ENCODE measurements at regions not wholly inside any gene's neighbourhood (a gene's known extent, or its start where the extent isn't known, plus 50 kb on each side); places are given as distances from the start of the nearest gene placed in this dataset.

GRCh38 chr5:34586117-34586885, 69.8 kb upstream of the RAI14 start:
- Mint-ChIP-seq H3K9me3 (ENCODE audit: low read depth) (peaks cover 3% of the 10 kb centered on the region), H3K4me1 (ENCODE audit: low read depth) (peaks cover 30% of the 10 kb centered on the region), H3K4me3 (ENCODE audit: unreplicated experiment) (no peak overlapping the region), H3K27me3 (ENCODE audit: low read depth) (no peaks in the 10 kb centered on the region), H3K27ac (ENCODE audit: unreplicated experiment) (peak overlapping the region; percentile 86), H3K36me3 (ENCODE audit: low read depth) (peaks cover 3% of the 10 kb centered on the region)
- TF ChIP-seq CTCF (IDR thresholded peaks at IDR 0.05), result no peak
- DNase-seq (ENCODE audit: low spot score), result no peak

GRCh38 chr5:34587355-34588241, 68.5 kb upstream of the RAI14 start:
- H3K27me3 Mint-ChIP-seq (ENCODE audit: low read depth), result no peaks in the 10 kb centered on the region
- no peak for TF ChIP-seq CTCF (IDR thresholded peaks at IDR 0.05)
- H3K9me3 Mint-ChIP-seq (ENCODE audit: low read depth), result peaks cover 3% of the 10 kb centered on the region
- DNase-seq (ENCODE audit: low spot score), result no peak
- H3K4me1 Mint-ChIP-seq (ENCODE audit: low read depth), result peaks cover 30% of the 10 kb centered on the region
- H3K36me3 Mint-ChIP-seq (ENCODE audit: low read depth), result peaks cover 3% of the 10 kb centered on the region
- H3K4me3 Mint-ChIP-seq (ENCODE audit: unreplicated experiment), result no peak overlapping the region
- peak overlapping the region; percentile 28 for H3K27ac Mint-ChIP-seq (ENCODE audit: unreplicated experiment)

- no peak for TF ChIP-seq CTCF (IDR thresholded peaks at IDR 0.05)
These were observed 66.3 kb upstream of the RAI14 start for GRCh38 chr5:34589832-34590231.

GRCh38 chr5:34591723-34592122, 64.4 kb upstream of the RAI14 start:
- no peak overlapping the region for H3K27ac Mint-ChIP-seq (ENCODE audit: unreplicated experiment)
- no peak for DNase-seq (ENCODE audit: low spot score)
- no peak overlapping the region for H3K4me3 Mint-ChIP-seq (ENCODE audit: unreplicated experiment)
- H3K9me3 Mint-ChIP-seq (ENCODE audit: low read depth), result no peaks in the 10 kb centered on the region
- peaks cover 11% of the 10 kb centered on the region for H3K4me1 Mint-ChIP-seq (ENCODE audit: low read depth)
- H3K27me3 Mint-ChIP-seq (ENCODE audit: low read depth), result no peaks in the 10 kb centered on the region
- H3K36me3 Mint-ChIP-seq (ENCODE audit: low read depth), result no peaks in the 10 kb centered on the region
- TF ChIP-seq CTCF (IDR thresholded peaks at IDR 0.05), result no peak

More at GRCh38 chr5:34589832-34590231, 66.3 kb upstream of the RAI14 start:
- peaks cover 3% of the 10 kb centered on the region for H3K9me3 Mint-ChIP-seq (ENCODE audit: low read depth)
- H3K4me1 Mint-ChIP-seq (ENCODE audit: low read depth), result peaks cover 26% of the 10 kb centered on the region
- DNase-seq (ENCODE audit: low spot score), result no peak
- peaks cover 3% of the 10 kb centered on the region for H3K36me3 Mint-ChIP-seq (ENCODE audit: low read depth)
- H3K4me3 Mint-ChIP-seq (ENCODE audit: unreplicated experiment), result no peak overlapping the region
- H3K27me3 Mint-ChIP-seq (ENCODE audit: low read depth), result no peaks in the 10 kb centered on the region
- H3K27ac Mint-ChIP-seq (ENCODE audit: unreplicated experiment), result no peak overlapping the region
